Rectal smooth muscle tissue (tissue), 1 donor: ENCODE measurements at regions not wholly inside any gene's neighbourhood (a gene's known extent, or its start where the extent isn't known, plus 50 kb on each side); places are given as distances from the start of the nearest gene placed in this dataset.

Source experiments
- H3K27ac ChIP-seq: one replicate; pipeline ENCODE4 v1.7.0; 2013; ENCODE audit warnings: low read depth, low read length, inconsistent platforms
- H3K27me3 ChIP-seq: one replicate; pipeline ENCODE4 v1.7.0; 2013; ENCODE audit warnings: low read length; ENCODE audit not compliant: control insufficient read depth, insufficient read depth
- H3K36me3 ChIP-seq: one replicate; pipeline ENCODE4 v1.7.0; 2013; ENCODE audit warnings: low read length; ENCODE audit not compliant: control insufficient read depth, insufficient read depth
- H3K4me1 ChIP-seq: one replicate; pipeline ENCODE4 v1.7.0; 2013; ENCODE audit warnings: low read length; ENCODE audit not compliant: control insufficient read depth, insufficient read depth
- H3K4me3 ChIP-seq: one replicate; pipeline ENCODE4 v1.7.0; 2013; ENCODE audit warnings: low read length
- H3K9ac ChIP-seq: one replicate; pipeline ENCODE4 v1.7.0; 2013; ENCODE audit warnings: low read length

DNA sequence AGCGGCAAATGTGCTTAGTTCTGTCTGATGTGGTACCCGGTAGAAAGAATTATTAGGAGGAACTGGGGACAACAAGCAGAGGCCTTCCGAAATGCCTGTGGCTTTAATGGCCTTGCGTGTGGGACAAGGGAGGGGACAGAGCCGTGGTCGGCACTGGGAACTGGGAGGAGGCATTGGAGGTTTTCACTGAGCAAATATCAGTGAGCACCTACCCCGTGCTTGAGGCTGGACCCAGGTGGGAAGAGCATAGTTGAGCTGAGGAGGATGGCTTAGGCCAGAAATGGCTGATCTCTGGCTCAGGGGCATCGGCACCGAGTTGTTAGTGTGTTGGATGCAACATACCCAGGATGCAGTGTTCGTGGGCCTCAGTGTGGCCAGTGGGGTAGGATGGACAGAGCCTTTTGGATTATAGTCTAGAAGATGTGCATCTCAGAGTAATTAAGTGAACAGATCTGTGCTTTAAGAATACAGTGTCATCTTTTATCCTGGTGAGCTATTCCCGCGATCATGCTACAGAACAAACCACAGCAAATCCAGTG, 201.3 kb downstream of the TEX29 start:
- Histone ChIP-seq H3K27me3 (no peaks in the 10 kb centered on the region), H3K36me3 (no peaks in the 10 kb centered on the region), H3K27ac (no peak overlapping the region), H3K4me3 (no peak overlapping the region), H3K9ac (no peak overlapping the region), H3K4me1 (no peaks in the 10 kb centered on the region)

GRCh38 chr13:111525320-111526118, 205.1 kb downstream of the TEX29 start:
- Histone ChIP-seq H3K4me1 (no peaks in the 10 kb centered on the region), H3K4me3 (no peak overlapping the region), H3K27ac (no peak overlapping the region), H3K27me3 (no peaks in the 10 kb centered on the region), H3K9ac (no peak overlapping the region), H3K36me3 (no peaks in the 10 kb centered on the region)

DNA sequence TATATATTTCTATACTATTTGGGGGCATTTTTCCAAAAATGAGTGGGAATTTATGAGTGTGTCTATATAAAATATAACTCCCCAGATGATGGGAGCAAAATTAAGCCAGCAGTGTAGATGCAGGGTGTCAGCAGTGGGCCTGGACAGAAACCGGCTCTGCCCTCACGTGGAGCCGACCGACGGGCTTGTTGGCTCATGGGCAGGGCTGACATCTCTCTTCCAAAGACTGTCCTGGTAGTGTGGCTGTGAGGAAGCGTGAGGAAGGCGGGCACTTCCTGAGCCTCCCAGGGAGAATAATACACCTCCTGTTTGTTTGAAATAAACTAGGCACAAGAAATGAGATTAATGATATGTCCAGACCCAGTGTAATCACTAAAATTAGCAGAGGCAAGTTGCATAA, 206.5 kb downstream of the TEX29 start:
- Histone ChIP-seq H3K4me1 (no peaks in the 10 kb centered on the region), H3K27ac (no peak overlapping the region), H3K36me3 (no peaks in the 10 kb centered on the region), H3K9ac (no peak overlapping the region), H3K4me3 (no peak overlapping the region), H3K27me3 (no peaks in the 10 kb centered on the region)

DNA sequence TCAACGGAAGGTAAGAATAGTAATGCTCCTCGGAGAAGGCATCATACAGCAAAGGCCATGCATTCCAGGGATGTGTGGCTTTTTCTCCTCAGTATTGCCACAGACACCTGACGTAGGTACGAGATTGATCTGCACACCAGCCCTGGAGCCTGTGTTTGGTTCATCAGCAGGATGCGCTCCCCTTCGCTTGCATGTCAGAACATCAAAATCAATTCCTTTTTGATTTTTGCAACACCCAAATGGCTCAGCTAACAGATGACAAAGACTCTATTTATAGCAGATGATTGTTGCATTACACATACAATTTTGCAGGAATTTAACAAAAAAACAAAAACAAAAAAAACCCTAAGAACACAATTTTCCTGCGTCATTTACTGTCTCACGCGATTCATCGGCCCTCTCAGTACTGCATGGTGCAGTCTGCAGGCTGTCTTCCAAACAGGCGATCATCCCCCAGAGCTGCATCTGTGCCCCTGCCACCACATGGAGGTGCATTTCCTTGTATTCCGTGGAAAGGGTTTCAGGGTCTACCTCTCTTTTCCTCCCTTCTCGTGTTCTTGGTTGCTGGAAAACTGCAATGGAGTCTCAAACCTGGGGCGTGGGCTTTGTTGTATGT, 207.3 kb downstream of the TEX29 start:
- H3K4me3 ChIP-seq, result no peak overlapping the region
- H3K4me1 ChIP-seq, result no peaks in the 10 kb centered on the region
- no peaks in the 10 kb centered on the region for H3K36me3 ChIP-seq
- no peak overlapping the region for H3K27ac ChIP-seq
- no peak overlapping the region for H3K9ac ChIP-seq
- peaks cover under 1% of the 10 kb centered on the region for H3K27me3 ChIP-seq

GRCh38 chr13:111528513-111528912, 208.1 kb downstream of the TEX29 start:
- Histone ChIP-seq H3K9ac (no peak overlapping the region), H3K36me3 (no peaks in the 10 kb centered on the region), H3K27ac (no peak overlapping the region), H3K27me3 (peaks cover 2% of the 10 kb centered on the region), H3K4me1 (no peaks in the 10 kb centered on the region), H3K4me3 (no peak overlapping the region)

DNA sequence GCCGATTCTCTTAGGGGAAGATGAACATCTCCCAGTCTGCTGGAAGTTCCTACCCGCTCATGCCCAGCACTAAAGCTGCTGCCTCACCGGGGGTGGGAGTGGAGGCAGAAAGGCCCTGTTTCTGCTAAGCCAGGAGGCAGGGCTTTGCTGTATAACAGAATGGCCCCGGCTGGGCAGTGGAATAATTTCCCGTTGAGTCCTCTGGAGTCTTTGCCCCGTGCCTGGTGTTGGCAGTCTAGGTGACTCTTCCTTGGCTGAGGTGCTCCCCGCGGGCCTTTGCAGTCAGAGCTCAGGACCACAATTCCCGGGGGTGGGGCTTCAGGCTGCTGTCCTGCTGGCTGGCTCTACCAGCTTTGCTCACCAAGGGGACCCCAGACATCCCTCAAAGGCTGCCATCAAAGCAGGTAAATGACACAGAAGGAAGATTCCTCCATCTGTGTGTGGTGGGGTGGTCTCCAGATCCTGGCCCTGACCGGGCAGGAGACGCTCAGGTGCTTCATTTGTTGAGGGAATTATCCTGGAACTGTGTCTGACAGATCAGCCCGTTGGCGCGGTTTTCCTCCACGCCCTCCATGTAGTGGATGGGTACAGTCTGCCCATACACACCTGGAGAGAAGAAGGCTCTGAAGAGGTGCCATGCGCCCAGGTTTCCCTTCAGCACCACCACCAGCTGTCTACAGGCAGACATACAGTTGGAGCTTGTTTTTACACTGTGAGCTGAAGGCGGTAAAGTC, 209.9 kb downstream of the TEX29 start:
- H3K27me3 ChIP-seq, result peaks cover 2% of the 10 kb centered on the region

DNA sequence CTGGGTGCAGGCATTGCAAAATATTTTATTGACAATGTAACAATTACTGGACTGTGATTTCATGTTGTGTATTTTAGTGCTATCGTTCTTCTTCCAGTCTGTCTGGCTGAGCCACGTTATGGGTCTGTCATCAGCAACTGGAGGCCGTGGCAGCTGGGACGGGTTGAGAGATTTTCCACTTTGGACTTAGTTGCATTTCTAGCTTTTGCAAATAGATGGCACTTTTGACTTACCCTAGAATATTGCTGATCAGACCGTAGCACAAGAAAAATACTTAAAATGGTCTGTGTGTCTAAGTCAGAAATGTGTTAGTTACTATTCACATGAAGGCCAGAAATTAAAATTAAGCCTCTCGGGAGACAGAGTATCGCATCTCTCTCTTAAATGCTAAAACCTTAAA, 211.1 kb downstream of the TEX29 start:
- H3K4me3 ChIP-seq, result no peak overlapping the region
- no peaks in the 10 kb centered on the region for H3K36me3 ChIP-seq
- H3K27me3 ChIP-seq, result peaks cover 2% of the 10 kb centered on the region
- no peak overlapping the region for H3K27ac ChIP-seq
- no peak overlapping the region for H3K9ac ChIP-seq
- H3K4me1 ChIP-seq, result no peaks in the 10 kb centered on the region

More for the DNA sequence above, 209.9 kb downstream of the TEX29 start:
- Histone ChIP-seq H3K9ac (no peak overlapping the region), H3K36me3 (no peaks in the 10 kb centered on the region), H3K4me1 (no peaks in the 10 kb centered on the region), H3K27ac (no peak overlapping the region), H3K4me3 (no peak overlapping the region)

DNA sequence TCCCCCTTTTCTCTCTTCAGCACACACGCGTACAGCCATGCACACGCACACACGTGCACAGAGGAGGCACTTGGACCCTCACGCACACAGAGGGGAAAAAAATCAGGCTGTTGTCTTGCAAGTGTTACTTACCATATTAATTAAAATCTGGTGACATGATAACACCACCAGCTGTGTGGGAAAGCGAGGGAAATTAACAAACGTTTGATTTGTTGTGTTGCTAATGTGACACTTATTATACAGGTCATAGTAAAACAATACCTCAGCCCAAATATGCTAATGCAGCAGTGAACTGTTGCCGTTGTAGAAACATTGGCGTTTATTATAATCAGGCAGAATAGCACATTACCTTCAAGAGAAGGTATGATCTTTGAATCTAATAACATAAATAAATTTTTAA, 211.7 kb downstream of the TEX29 start:
- H3K9ac ChIP-seq, result no peak overlapping the region
- H3K27me3 ChIP-seq, result peaks cover 2% of the 10 kb centered on the region
- no peaks in the 10 kb centered on the region for H3K36me3 ChIP-seq
- H3K27ac ChIP-seq, result no peak overlapping the region
- H3K4me1 ChIP-seq, result no peaks in the 10 kb centered on the region
- H3K4me3 ChIP-seq, result no peak overlapping the region

DNA sequence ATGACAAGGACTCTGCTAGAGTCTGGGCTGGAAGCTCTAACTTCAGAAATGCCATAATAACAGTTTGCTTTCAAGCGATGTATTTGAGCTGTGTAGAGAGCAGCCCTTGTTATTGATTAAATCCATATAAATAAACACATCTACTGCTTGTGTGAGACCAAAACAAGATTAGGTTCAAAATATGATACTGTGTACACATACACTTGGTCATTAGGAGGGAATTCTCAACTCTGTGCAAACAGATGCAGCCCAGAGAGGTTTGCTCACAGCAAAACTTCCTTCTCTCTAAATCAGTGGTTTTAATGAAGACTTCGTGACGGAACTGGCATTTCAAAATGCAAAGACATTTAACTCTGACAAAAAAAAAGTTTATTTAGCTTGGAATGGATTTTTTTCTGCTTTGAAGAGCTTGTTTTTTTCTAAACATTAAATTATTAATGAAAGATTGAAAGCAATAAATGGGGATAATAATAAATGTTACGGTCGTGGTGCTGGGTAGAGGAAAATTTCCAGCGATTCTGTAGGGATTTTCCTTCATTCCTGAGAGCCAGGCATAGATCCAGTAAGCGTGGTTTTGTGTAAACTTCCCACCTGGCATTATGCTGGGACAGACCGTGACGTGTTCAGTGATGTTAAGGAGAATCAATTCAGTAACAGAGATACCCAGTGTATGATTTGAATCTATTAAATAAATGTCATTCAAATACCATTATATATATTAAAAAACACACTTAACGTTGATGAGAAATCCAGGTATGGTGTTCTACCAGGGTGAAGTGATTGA, 213.7 kb downstream of the TEX29 start:
- Histone ChIP-seq H3K27me3 (peaks cover 2% of the 10 kb centered on the region), H3K9ac (no peak overlapping the region)

GRCh38 chr13:111534751-111535522, 214.5 kb downstream of the TEX29 start:
- Histone ChIP-seq H3K27me3 (peaks cover 2% of the 10 kb centered on the region), H3K4me3 (no peak overlapping the region), H3K27ac (no peak overlapping the region), H3K4me1 (no peaks in the 10 kb centered on the region), H3K36me3 (no peaks in the 10 kb centered on the region), H3K9ac (no peak overlapping the region)

More for the DNA sequence above, 213.7 kb downstream of the TEX29 start:
- no peaks in the 10 kb centered on the region for H3K4me1 ChIP-seq
- H3K27ac ChIP-seq, result no peak overlapping the region
- H3K36me3 ChIP-seq, result no peaks in the 10 kb centered on the region
- no peak overlapping the region for H3K4me3 ChIP-seq

GRCh38 chr13:111535523-111535811, 215.0 kb downstream of the TEX29 start:
- Histone ChIP-seq H3K27ac (no peak overlapping the region), H3K27me3 (peaks cover 2% of the 10 kb centered on the region), H3K4me1 (no peaks in the 10 kb centered on the region)

More at GRCh38 chr13:111535523-111535811, 215.0 kb downstream of the TEX29 start:
- no peaks in the 10 kb centered on the region for H3K36me3 ChIP-seq
- H3K4me3 ChIP-seq, result no peak overlapping the region
- no peak overlapping the region for H3K9ac ChIP-seq
